HG03520 (cell line): ENCODE measurements at regions not wholly inside any gene's neighbourhood (a gene's known extent, or its start where the extent isn't known, plus 50 kb on each side); places are given as distances from the start of the nearest gene placed in this dataset.
"Not testable (repeated sequence)": the region's sequence is repeated elsewhere in the genome, so short reads cannot be mapped to it uniquely, and the experiment has no call there.

Source experiments
- ATAC-seq: cut with Tn5 transposase; IDR thresholded peaks from one replicate; pipeline ENCODE4 v1.9.1; 2021; ENCODE audit warnings: mild to moderate bottlenecking, moderate library complexity; ENCODE audit not compliant: unreplicated experiment

- no peak for ATAC-seq
These were observed 56.5 kb downstream of the KCTD12 start for GRCh38 chr13:76829572-76830327.

GRCh38 chr13:76828316-76828741, 57.9 kb downstream of the KCTD12 start:
- ATAC-seq: peak; percentile 61

- ATAC-seq: no peak
These were observed 59.7 kb downstream of the KCTD12 start for GRCh38 chr13:76826527-76826926.

GRCh38 chr13:76825430-76825829, 60.8 kb downstream of the KCTD12 start:
- ATAC-seq: no peak

- ATAC-seq: no peak
These were observed 62.2 kb downstream of the KCTD12 start for GRCh38 chr13:76823969-76824368.

GRCh38 chr13:76822698-76823267, 63.4 kb downstream of the KCTD12 start:
- ATAC-seq: peak; percentile 52

GRCh38 chr13:76821222-76821621, 65.0 kb downstream of the KCTD12 start:
- ATAC-seq: not testable (repeated sequence)

GRCh38 chr13:76820759-76821158, 65.4 kb downstream of the KCTD12 start:
- no peak for ATAC-seq

- ATAC-seq: peak; percentile 51
These were observed 69.8 kb downstream of the KCTD12 start for GRCh38 chr13:76816394-76816793.

GRCh38 chr13:76815344-76815743, 70.9 kb downstream of the KCTD12 start:
- no peak for ATAC-seq

- ATAC-seq: no peak
These were observed 72.3 kb downstream of the KCTD12 start for GRCh38 chr13:76813891-76814290.

- no peak for ATAC-seq
These were observed 73.1 kb downstream of the KCTD12 start for GRCh38 chr13:76813000-76813691.

- no peak for ATAC-seq
These were observed 73.9 kb downstream of the KCTD12 start for GRCh38 chr13:76812206-76812897.

GRCh38 chr13:76809389-76809788, 76.8 kb downstream of the KCTD12 start:
- ATAC-seq: no peak

GRCh38 chr13:76808927-76809326, 77.3 kb downstream of the KCTD12 start:
- no peak for ATAC-seq

GRCh38 chr13:76804801-76805200, 81.4 kb downstream of the KCTD12 start:
- ATAC-seq: no peak

- ATAC-seq: no peak
These were observed 82.4 kb downstream of the KCTD12 start for GRCh38 chr13:76803831-76804230.

- no peak for ATAC-seq
These were observed 85.3 kb downstream of the KCTD12 start for GRCh38 chr13:76800943-76801342.

GRCh38 chr13:76799696-76800095, 86.5 kb downstream of the KCTD12 start:
- peak; percentile 82 for ATAC-seq

GRCh38 chr13:76798037-76798436, 88.2 kb downstream of the KCTD12 start:
- ATAC-seq: no peak

GRCh38 chr13:76797361-76797760, 88.8 kb downstream of the KCTD12 start:
- no peak for ATAC-seq
